ENCODE measurements at regions not wholly inside any gene's neighbourhood (a gene's known extent, or its start where the extent isn't known, plus 50 kb on each side); places are given as distances from the start of the nearest gene placed in this dataset.

DNA sequence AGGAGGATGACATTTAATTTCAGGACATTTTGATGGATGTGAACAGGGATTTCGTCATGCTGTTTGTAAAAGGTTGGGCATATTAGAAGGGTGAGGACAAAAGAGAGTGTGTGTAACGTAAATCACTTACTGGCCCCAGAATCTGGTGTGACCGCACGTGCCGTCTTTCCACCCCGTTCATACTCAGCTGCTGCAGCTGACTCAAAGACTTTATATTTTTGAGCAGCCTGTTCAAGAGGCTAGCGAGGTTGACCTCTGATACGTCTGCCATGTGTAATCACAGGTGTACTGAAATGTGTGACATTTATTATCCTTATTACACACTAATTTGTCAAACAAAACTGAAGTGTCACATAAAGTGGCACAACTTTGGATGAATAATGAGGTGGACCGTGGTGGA, 66.5 kb upstream of the ERRFI1 start:
- TF ChIP-seq SP1 (IDR thresholded peaks at IDR 0.05) (no peak), CTCF (IDR thresholded peaks at IDR 0.05; ENCODE audit: low read depth, low read length, missing input control) (no peak), RXRA (IDR thresholded peaks at IDR 0.05) (no peak), GABPA (IDR thresholded peaks at IDR 0.05 in 1 of 2, conservative IDR thresholded peaks at IDR 0.05 in 1 of 2) (no peak), MAX (IDR thresholded peaks at IDR 0.05) (no peak), ZBTB33 (IDR thresholded peaks at IDR 0.05) (no peak), RAD21 (IDR thresholded peaks at IDR 0.05) (no peak), TAF1 (conservative IDR thresholded peaks at IDR 0.05) (no peak), HNF4A (conservative IDR thresholded peaks at IDR 0.05) (no peak), ATF3 (IDR thresholded peaks at IDR 0.05) (no peak), YY1 (IDR thresholded peaks at IDR 0.05) (no peak)
- TF ChIP-seq, protein P1, sequence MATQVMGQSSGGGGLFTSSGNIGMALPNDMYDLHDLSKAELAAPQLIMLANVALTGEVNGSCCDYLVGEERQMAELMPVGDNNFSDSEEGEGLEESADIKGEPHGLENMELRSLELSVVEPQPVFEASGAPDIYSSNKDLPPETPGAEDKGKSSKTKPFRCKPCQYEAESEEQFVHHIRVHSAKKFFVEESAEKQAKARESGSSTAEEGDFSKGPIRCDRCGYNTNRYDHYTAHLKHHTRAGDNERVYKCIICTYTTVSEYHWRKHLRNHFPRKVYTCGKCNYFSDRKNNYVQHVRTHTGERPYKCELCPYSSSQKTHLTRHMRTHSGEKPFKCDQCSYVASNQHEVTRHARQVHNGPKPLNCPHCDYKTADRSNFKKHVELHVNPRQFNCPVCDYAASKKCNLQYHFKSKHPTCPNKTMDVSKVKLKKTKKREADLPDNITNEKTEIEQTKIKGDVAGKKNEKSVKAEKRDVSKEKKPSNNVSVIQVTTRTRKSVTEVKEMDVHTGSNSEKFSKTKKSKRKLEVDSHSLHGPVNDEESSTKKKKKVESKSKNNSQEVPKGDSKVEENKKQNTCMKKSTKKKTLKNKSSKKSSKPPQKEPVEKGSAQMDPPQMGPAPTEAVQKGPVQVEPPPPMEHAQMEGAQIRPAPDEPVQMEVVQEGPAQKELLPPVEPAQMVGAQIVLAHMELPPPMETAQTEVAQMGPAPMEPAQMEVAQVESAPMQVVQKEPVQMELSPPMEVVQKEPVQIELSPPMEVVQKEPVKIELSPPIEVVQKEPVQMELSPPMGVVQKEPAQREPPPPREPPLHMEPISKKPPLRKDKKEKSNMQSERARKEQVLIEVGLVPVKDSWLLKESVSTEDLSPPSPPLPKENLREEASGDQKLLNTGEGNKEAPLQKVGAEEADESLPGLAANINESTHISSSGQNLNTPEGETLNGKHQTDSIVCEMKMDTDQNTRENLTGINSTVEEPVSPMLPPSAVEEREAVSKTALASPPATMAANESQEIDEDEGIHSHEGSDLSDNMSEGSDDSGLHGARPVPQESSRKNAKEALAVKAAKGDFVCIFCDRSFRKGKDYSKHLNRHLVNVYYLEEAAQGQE (IDR thresholded peaks at IDR 0.05): no peak
